Fibroblast of lung (primary cell): ENCODE measurements at regions not wholly inside any gene's neighbourhood (a gene's known extent, or its start where the extent isn't known, plus 50 kb on each side); places are given as distances from the start of the nearest gene placed in this dataset.
A peak's percentile ranks its signal among the peaks of the same experiment; 100 is the strongest.
"Not testable (repeated sequence)": the region's sequence is repeated elsewhere in the genome, so short reads cannot be mapped to it uniquely, and the experiment has no call there.

Experiments
- DNase-seq, 2 donors: peaks; one replicate each; pipeline versions ENCODE4 v3.0.0 to v3.0.0-alpha.2; 2010; ENCODE audit warnings: low read depth in 2 of 2
- H2AFZ ChIP-seq: 2 replicates; pipeline ENCODE4 v1.5.1; 2012; ENCODE audit warnings: low read length, control low read depth, inconsistent platforms
- H3K27ac ChIP-seq: 2 replicates; pipeline ENCODE4 v1.5.1; 2011; ENCODE audit warnings: low read length, control low read depth; ENCODE audit not compliant: insufficient read depth
- H3K27me3 ChIP-seq: 2 replicates; pipeline ENCODE4 v1.5.1; 2011; ENCODE audit warnings: mild to moderate bottlenecking, low read length; ENCODE audit not compliant: control insufficient read depth, insufficient read depth
- H3K36me3 ChIP-seq: 2 replicates; pipeline ENCODE4 v1.5.1; 2011; ENCODE audit warnings: low read length; ENCODE audit not compliant: control insufficient read depth, insufficient read depth
- H3K4me1 ChIP-seq: 2 replicates; pipeline ENCODE4 v1.5.1; 2011; ENCODE audit warnings: low read length; ENCODE audit not compliant: control insufficient read depth, insufficient read depth; ENCODE audit errors: extremely low read depth
- H3K4me2 ChIP-seq: 2 replicates; pipeline ENCODE4 v1.5.1; 2011; ENCODE audit warnings: low read length, control low read depth; ENCODE audit not compliant: insufficient read depth; ENCODE audit errors: extremely low read depth
- H3K4me3 ChIP-seq, 4 experiments: fragments of 200-600 bp in 1 of 4; sonication (generic) in 1 of 4; replicated peaks in 1 of 4; 2 replicates each; pipeline ENCODE4 v1.5.1; 2011 to 2016; ENCODE audit warnings: low read length in 4 of 4, low read depth in 3 of 4, mild to moderate bottlenecking in 3 of 4, control low read depth in 2 of 4, inconsistent platforms in 1 of 4, mixed read lengths in 1 of 4; ENCODE audit not compliant: insufficient read depth in 1 of 4; ENCODE audit errors: control extremely low read depth in 1 of 4
- H3K79me2 ChIP-seq: 2 replicates; pipeline ENCODE4 v1.5.1; 2012; ENCODE audit warnings: mild to moderate bottlenecking, low read length, inconsistent platforms; ENCODE audit not compliant: control insufficient read depth, insufficient read depth
- H3K9ac ChIP-seq: 2 replicates; pipeline ENCODE4 v1.5.1; 2011; ENCODE audit warnings: mild to moderate bottlenecking, low read length, control low read depth; ENCODE audit not compliant: insufficient read depth
- H3K9me3 ChIP-seq: 2 replicates; pipeline ENCODE4 v1.5.1; 2012; ENCODE audit warnings: low read depth, low read length; ENCODE audit not compliant: control insufficient read depth, insufficient read depth
- H4K20me1 ChIP-seq: 2 replicates; pipeline ENCODE4 v1.5.1; 2011; ENCODE audit warnings: low read length; ENCODE audit not compliant: control insufficient read depth, insufficient read depth; ENCODE audit errors: extremely low read depth
- TF ChIP-seq, protein P1 (sequence below), 2 donors: IDR thresholded peaks in 1 of 2; conservative IDR thresholded peaks in 1 of 2; 1 replicate in 1 of 2; 2 replicates in 1 of 2; pipeline ENCODE4 v1.5.1; 2011 to 2012; ENCODE audit warnings: low read length in 2 of 2, control low read depth in 1 of 2, inconsistent platforms in 1 of 2, low read depth in 1 of 2, mild to moderate bottlenecking in 1 of 2

- Histone ChIP-seq H3K36me3 (no peaks in the 10 kb centered on the region), H4K20me1 (no peaks in the 10 kb centered on the region), H3K9me3 (no peaks in the 10 kb centered on the region), H3K4me3 (no peak overlapping the region), H2AFZ (no peak overlapping the region), H3K4me2 (no peak overlapping the region), H3K27me3 (no peaks in the 10 kb centered on the region), H3K4me1 (no peaks in the 10 kb centered on the region), H3K9ac (no peak overlapping the region), H3K79me2 (no peaks in the 10 kb centered on the region), H3K27ac (no peak overlapping the region)
- TF ChIP-seq, protein P1, sequence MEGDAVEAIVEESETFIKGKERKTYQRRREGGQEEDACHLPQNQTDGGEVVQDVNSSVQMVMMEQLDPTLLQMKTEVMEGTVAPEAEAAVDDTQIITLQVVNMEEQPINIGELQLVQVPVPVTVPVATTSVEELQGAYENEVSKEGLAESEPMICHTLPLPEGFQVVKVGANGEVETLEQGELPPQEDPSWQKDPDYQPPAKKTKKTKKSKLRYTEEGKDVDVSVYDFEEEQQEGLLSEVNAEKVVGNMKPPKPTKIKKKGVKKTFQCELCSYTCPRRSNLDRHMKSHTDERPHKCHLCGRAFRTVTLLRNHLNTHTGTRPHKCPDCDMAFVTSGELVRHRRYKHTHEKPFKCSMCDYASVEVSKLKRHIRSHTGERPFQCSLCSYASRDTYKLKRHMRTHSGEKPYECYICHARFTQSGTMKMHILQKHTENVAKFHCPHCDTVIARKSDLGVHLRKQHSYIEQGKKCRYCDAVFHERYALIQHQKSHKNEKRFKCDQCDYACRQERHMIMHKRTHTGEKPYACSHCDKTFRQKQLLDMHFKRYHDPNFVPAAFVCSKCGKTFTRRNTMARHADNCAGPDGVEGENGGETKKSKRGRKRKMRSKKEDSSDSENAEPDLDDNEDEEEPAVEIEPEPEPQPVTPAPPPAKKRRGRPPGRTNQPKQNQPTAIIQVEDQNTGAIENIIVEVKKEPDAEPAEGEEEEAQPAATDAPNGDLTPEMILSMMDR (conservative IDR thresholded peaks at IDR 0.05 in 1 of 2, IDR thresholded peaks at IDR 0.05 in 1 of 2; ENCODE audit: low read depth in 1 of 2, low read length in 2 of 2): no peak
- peak in 1 of 2 donors; percentile 43 for DNase-seq
Measured at GRCh38 chr15:84151205-84151931, 84.2 kb upstream of the GOLGA6L4 start.

DNA sequence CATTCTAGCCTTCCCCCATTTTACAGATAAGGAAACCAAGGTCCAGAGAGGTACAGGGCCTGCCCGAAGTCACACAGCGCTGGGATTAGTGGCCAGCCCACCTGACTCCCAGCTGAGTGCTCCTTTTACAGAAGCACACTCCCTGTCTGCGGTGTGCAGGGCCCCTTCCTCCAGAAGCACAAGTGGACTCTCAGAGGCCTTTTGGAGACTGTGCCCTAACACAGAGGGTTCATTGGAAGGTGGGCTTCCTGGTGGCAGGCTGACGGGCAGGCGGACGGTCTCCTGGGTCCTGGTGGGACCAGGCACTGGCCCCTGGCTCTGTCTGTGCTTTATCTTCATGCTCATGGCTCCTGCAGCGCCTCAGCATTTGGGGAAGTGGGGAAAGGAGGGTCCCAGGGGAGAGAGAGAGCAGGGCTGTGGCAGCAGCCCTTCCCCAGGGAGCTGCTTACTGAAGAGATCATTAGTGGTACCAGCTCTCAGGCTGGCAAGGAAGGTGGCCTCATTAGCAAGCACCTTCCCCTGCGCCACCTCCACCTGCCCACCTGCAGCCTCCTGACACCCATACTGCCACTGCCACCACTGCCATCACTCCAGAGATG is 83.1 kb upstream of the GOLGA6L4 start:
- H2AFZ ChIP-seq, DNase-seq, H3K4me2 ChIP-seq, H3K4me1 ChIP-seq, H3K36me3 ChIP-seq, H3K79me2 ChIP-seq, H3K27me3 ChIP-seq, H3K9ac ChIP-seq, H3K4me3 ChIP-seq, H3K9me3 ChIP-seq, H4K20me1 ChIP-seq, H3K27ac ChIP-seq: not testable (repeated sequence)

DNA sequence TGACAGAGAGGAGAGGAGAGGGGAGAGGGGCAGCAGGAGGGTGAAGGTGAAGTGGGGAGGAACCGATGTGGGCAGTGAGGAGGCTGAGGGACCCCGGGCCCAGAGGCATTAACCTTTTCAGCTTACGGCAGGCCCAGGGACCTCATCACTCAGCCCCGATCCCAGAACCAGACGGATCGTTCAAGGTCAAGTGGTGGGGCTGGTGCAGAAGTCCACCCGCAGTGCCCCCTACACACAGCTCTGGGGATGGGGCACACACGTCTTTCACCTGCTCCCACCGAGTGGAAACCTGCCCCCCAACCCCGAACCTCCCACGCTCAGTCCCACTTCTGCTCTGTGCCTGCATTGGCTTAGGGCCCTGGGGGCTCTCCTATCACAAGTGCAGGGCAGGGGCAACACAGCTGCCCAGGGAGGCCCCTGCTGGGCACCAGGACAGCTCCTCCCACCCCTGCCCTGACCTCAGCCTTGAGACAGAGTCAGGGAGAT is 81.9 kb upstream of the GOLGA6L4 start:
- not testable (repeated sequence) for H3K4me2 ChIP-seq, H3K4me3 ChIP-seq, H2AFZ ChIP-seq, H3K9me3 ChIP-seq, DNase-seq, H3K36me3 ChIP-seq, H3K27ac ChIP-seq, H3K79me2 ChIP-seq, H3K4me1 ChIP-seq, H3K9ac ChIP-seq, H4K20me1 ChIP-seq, H3K27me3 ChIP-seq

- H3K36me3 ChIP-seq, H4K20me1 ChIP-seq, H3K79me2 ChIP-seq, H3K27ac ChIP-seq, H3K9me3 ChIP-seq, DNase-seq, H3K4me1 ChIP-seq, H3K9ac ChIP-seq, H2AFZ ChIP-seq, H3K4me2 ChIP-seq, H3K4me3 ChIP-seq, H3K27me3 ChIP-seq: not testable (repeated sequence)
Measured at GRCh38 chr15:84154314-84154713, 81.3 kb upstream of the GOLGA6L4 start.

DNA sequence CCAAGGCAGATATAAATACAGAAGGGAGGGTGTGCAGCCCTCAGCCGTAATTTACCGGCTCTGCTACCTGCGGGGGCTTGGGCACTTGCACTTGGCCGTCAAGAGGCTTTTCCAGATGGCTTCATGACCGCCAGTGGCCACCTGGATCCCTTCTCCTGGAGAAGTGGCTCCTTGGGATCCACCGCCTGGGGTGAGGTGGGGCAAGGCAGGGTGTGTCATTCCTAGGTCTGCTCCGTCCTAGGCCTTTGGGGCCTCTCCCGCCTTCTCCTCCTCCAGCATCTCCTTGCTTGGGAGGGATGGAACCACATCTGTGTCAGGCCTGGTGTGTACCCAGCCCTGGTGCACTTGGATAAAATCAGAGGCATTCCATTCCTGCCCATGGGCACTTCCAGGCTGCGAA is 80.8 kb upstream of the GOLGA6L4 start:
- not testable (repeated sequence) for H3K36me3 ChIP-seq, H3K9me3 ChIP-seq, H3K4me3 ChIP-seq, H3K9ac ChIP-seq, H3K79me2 ChIP-seq, DNase-seq, H3K27me3 ChIP-seq, H4K20me1 ChIP-seq, H3K4me1 ChIP-seq, H3K27ac ChIP-seq, H3K4me2 ChIP-seq, H2AFZ ChIP-seq

GRCh38 chr15:84155792-84156587 is 79.6 kb upstream of the GOLGA6L4 start:
- H3K27me3 ChIP-seq, H2AFZ ChIP-seq, H3K4me3 ChIP-seq, H3K9ac ChIP-seq, H3K4me1 ChIP-seq, H3K27ac ChIP-seq, DNase-seq, H3K4me2 ChIP-seq, H3K9me3 ChIP-seq, H3K79me2 ChIP-seq, H3K36me3 ChIP-seq, H4K20me1 ChIP-seq: not testable (repeated sequence)
